HEK293T (cell line): ENCODE measurements at regions not wholly inside any gene's neighbourhood (a gene's known extent, or its start where the extent isn't known, plus 50 kb on each side); places are given as distances from the start of the nearest gene placed in this dataset.

Experiments used
- CTCF ChIA-PET: fragments of 350-600 bp; formaldehyde crosslinking; extraction: SDS; loops from one replicate; lab custom pipeline; 2021; ENCODE audit warnings: antibody characterized with exemption, inconsistent platforms; lab: Yijun Ruan, JAX
- POLR2A ChIA-PET: fragments of 350-600 bp; formaldehyde crosslinking; extraction: SDS; loops from one replicate; lab custom pipeline; 2020; ENCODE audit warnings: antibody characterized with exemption, inconsistent platforms; lab: Yijun Ruan, JAX
- DNase-seq: peaks from one replicate; pipeline ENCODE4 v3.0.0; 2012; ENCODE audit warnings: mixed read lengths; ENCODE audit errors: extremely low spot score
- ARNT ChIP-seq: fragments of 450-650 bp; IDR thresholded peaks from 2 replicates; pipeline ENCODE4 v1.6.1; 2017; ENCODE audit warnings: mild to moderate bottlenecking
- BHLHE40 ChIP-seq: fragments of 450-650 bp; IDR thresholded peaks from 2 replicates; pipeline ENCODE4 v1.6.1; 2016; ENCODE audit warnings: mild to moderate bottlenecking, moderate library complexity, borderline replicate concordance
- CTBP1 ChIP-seq: fragments of 450-650 bp; IDR thresholded peaks from 2 replicates; pipeline ENCODE4 v1.6.1; 2016; ENCODE audit warnings: borderline replicate concordance
- ELF4 ChIP-seq: fragments of 450-650 bp; IDR thresholded peaks from 2 replicates; pipeline ENCODE4 v1.6.1; 2017; ENCODE audit warnings: antibody characterized with exemption
- FOXA1 ChIP-seq: fragments of 450-650 bp; IDR thresholded peaks from 2 replicates; pipeline ENCODE4 v1.6.1; 2016; ENCODE audit warnings: mild to moderate bottlenecking
- FOXK2 ChIP-seq: fragments of 450-650 bp; IDR thresholded peaks from 2 replicates; pipeline ENCODE4 v1.6.1; 2016; ENCODE audit warnings: mild to moderate bottlenecking
- FOXM1 ChIP-seq: fragments of 450-650 bp; IDR thresholded peaks from 2 replicates; pipeline ENCODE4 v1.6.1; 2017; ENCODE audit warnings: mild to moderate bottlenecking, borderline replicate concordance
- HDGF ChIP-seq: fragments of 450-650 bp; IDR thresholded peaks from 2 replicates; pipeline ENCODE4 v1.6.1; 2017; ENCODE audit warnings: antibody characterized with exemption, borderline replicate concordance
- L3MBTL2 ChIP-seq: fragments of 450-650 bp; conservative IDR thresholded peaks from 2 replicates; pipeline ENCODE4 v1.6.1; 2016; ENCODE audit warnings: mild to moderate bottlenecking
- LEF1 ChIP-seq: fragments of 450-650 bp; IDR thresholded peaks from 2 replicates; pipeline ENCODE4 v1.6.1; 2017; ENCODE audit warnings: mild to moderate bottlenecking, borderline replicate concordance
- NFRKB ChIP-seq: fragments of 450-650 bp; IDR thresholded peaks from 2 replicates; pipeline ENCODE4 v1.6.1; 2016; ENCODE audit warnings: mild to moderate bottlenecking, moderate library complexity
- PKNOX1 ChIP-seq: fragments of 450-650 bp; IDR thresholded peaks from 2 replicates; pipeline ENCODE4 v1.6.1; 2016
- SP1 ChIP-seq: fragments of 450-650 bp; IDR thresholded peaks from 2 replicates; pipeline ENCODE4 v1.6.1; 2017
- SUZ12 ChIP-seq: fragments of 450-650 bp; IDR thresholded peaks from 2 replicates; pipeline ENCODE4 v1.6.1; 2016; ENCODE audit warnings: mild to moderate bottlenecking
- TARDBP ChIP-seq: fragments of 450-650 bp; IDR thresholded peaks from 2 replicates; pipeline ENCODE4 v1.6.1; 2016
- ZNF384 ChIP-seq: fragments of 450-650 bp; IDR thresholded peaks from 2 replicates; pipeline ENCODE4 v1.6.1; 2016

DNA sequence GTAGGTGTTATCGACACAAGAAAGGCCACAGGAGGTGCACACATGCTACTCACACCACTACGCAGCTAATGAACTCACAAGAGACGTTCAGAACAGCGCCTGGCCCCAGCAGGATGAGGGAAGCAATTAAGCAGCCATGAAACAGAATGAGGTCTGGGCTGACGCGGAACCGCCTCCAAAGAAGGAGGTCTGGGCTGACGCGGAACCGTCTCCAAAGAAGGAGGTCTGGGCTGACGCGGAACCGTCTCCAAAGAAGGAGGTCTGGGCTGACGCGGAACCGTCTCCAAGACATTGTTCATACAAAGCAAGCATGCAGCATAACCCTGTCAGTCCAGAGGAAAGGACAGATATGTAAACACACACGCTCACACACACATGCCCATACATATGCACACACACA is 63.2 kb upstream of the ZNF354A start:
- TF ChIP-seq FOXA1 (no peak), FOXK2 (no peak), HDGF (no peak), FOXM1 (no peak), SP1 (no peak), TARDBP (no peak), ZNF384 (no peak), ARNT (no peak), BHLHE40 (no peak), PKNOX1 (no peak), ELF4 (no peak), NFRKB (no peak), LEF1 (no peak), CTBP1 (no peak), SUZ12 (no peak), L3MBTL2 (no peak)
- ChIA-PET POLR2A (no interaction called here), CTCF (no interaction called here)
- no peak for DNase-seq

- ChIA-PET POLR2A (no interaction called here), CTCF (no interaction called here)
- DNase-seq, result peak; percentile 48
- no peak for TF ChIP-seq CTBP1
- TF ChIP-seq FOXA1, result no peak
- TF ChIP-seq ELF4, result no peak
- TF ChIP-seq FOXM1, result no peak
- no peak for TF ChIP-seq BHLHE40
- TF ChIP-seq TARDBP, result no peak
- no peak for TF ChIP-seq SUZ12
- no peak for TF ChIP-seq ZNF384
- no peak for TF ChIP-seq PKNOX1
- no peak for TF ChIP-seq ARNT
Measured at GRCh38 chr5:178793151-178793550, 62.7 kb upstream of the ZNF354A start.

DNA sequence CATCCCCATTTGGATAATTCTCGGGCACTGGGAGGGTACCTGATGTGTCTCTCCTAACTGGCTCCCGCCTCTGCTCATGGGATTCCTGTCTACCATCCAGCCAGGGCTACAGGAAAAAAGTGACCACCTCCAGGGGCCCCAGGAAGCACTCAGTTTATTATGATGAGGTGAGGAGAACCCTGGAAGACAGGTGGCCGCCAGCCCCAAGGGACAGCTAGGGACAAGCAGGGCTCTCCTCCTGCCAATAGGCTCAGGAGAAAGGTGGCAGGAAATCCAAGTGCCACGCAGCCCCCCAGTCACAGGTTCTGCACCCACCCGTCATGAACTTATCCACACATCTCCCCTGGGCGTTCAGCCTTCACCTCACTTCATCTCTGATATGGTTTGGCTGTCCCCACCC is 61.5 kb upstream of the ZNF354A start:
- POLR2A ChIA-PET, result no interaction called here
- TF ChIP-seq L3MBTL2 (no peak), SP1 (no peak), LEF1 (no peak), HDGF (no peak), FOXA1 (no peak), FOXM1 (no peak), BHLHE40 (no peak), NFRKB (no peak), TARDBP (no peak), PKNOX1 (no peak), FOXK2 (no peak), SUZ12 (no peak), ELF4 (no peak), ARNT (no peak), ZNF384 (no peak), CTBP1 (no peak)
- CTCF ChIA-PET, result no interaction called here
- no peak for DNase-seq

GRCh38 chr5:178790371-178790770 is 59.9 kb upstream of the ZNF354A start:
- ChIA-PET POLR2A (no interaction called here), CTCF (no interaction called here)
- DNase-seq, result no peak
- no peak for TF ChIP-seq SP1
- no peak for TF ChIP-seq SUZ12
- no peak for TF ChIP-seq FOXA1
- no peak for TF ChIP-seq PKNOX1
- TF ChIP-seq FOXM1, result no peak
- TF ChIP-seq ZNF384, result no peak
- TF ChIP-seq LEF1, result no peak
- no peak for TF ChIP-seq HDGF
- TF ChIP-seq CTBP1, result no peak
- TF ChIP-seq BHLHE40, result no peak
- no peak for TF ChIP-seq ARNT
- TF ChIP-seq L3MBTL2, result no peak
- no peak for TF ChIP-seq TARDBP

GRCh38 chr5:178788381-178789085 is 58.1 kb upstream of the ZNF354A start:
- DNase-seq, result no peak
- ChIA-PET CTCF (interaction anchor here (0.6 kb wide), 1 partner anchor 111 kb away, joined by 4 read pairs; no protein-coding TSS in a partner anchor), POLR2A (no interaction called here)
- no peak for TF ChIP-seq HDGF
- TF ChIP-seq FOXK2, result no peak
- TF ChIP-seq ARNT, result no peak
- no peak for TF ChIP-seq ELF4
- TF ChIP-seq FOXM1, result no peak
- TF ChIP-seq SP1, result no peak
- no peak for TF ChIP-seq ZNF384
- no peak for TF ChIP-seq FOXA1
- no peak for TF ChIP-seq SUZ12
